A673 (cell line): ENCODE measurements at regions not wholly inside any gene's neighbourhood (a gene's known extent, or its start where the extent isn't known, plus 50 kb on each side); places are given as distances from the start of the nearest gene placed in this dataset.

Experiments
- BruUV-seq: library from RNA; stranded (reverse); fragments of 400-500 nt; replicated peaks from 2 replicates; lab custom pipeline; 2021; lab: Mats Ljungman, UMichigan
- CTCF ChIA-PET: fragments of 300-600 bp; sonication (Branson Sonifier 250); formaldehyde crosslinking; loops from one replicate; lab custom pipeline; 2022; ENCODE audit warnings: antibody characterized with exemption; lab: Charles Lee
- POLR2A ChIA-PET: fragments of 300-600 bp; sonication (Branson Sonifier 250); formaldehyde crosslinking; loops from one replicate; lab custom pipeline; 2022; ENCODE audit warnings: antibody characterized with exemption; ENCODE audit not compliant: low non-redundant PET; lab: Charles Lee
- DNase-seq: peaks from one replicate; pipeline ENCODE4 v3.0.0-alpha.2; 2015; ENCODE audit warnings: low spot score
- H3K27ac ChIP-seq: fragments of 200-600 bp; sonication (generic); 2 replicates; pipeline ENCODE4 v1.5.1; 2016; ENCODE audit warnings: mixed run types, low read depth, mild to moderate bottlenecking, mixed read lengths, antibody characterized with exemption, low read length; ENCODE audit not compliant: poor library complexity, severe bottlenecking
- H3K27me3 ChIP-seq: fragments of 200-600 bp; sonication (generic); replicated peaks from 2 replicates; pipeline ENCODE4 v1.6.1; 2017; ENCODE audit warnings: mixed run types, low read depth, mild to moderate bottlenecking, mixed read lengths, antibody characterized with exemption, low read length; ENCODE audit not compliant: insufficient read depth, poor library complexity
- H3K36me3 ChIP-seq: fragments of 200-600 bp; sonication (generic); 2 replicates; pipeline ENCODE4 v1.6.1; 2016; ENCODE audit warnings: mixed run types, mild to moderate bottlenecking, mixed read lengths, antibody characterized with exemption, low read length; ENCODE audit not compliant: insufficient read depth, poor library complexity, severe bottlenecking
- H3K4me1 ChIP-seq: fragments of 200-600 bp; sonication (generic); 2 replicates; pipeline ENCODE4 v1.6.1; 2017; ENCODE audit warnings: mixed run types, mild to moderate bottlenecking, mixed read lengths, antibody characterized with exemption, low read length; ENCODE audit not compliant: insufficient read depth, poor library complexity, severe bottlenecking
- H3K4me3 ChIP-seq: fragments of 200-600 bp; sonication (generic); 2 replicates; pipeline ENCODE4 v1.5.1; 2016; ENCODE audit warnings: low read depth, mixed run types, mild to moderate bottlenecking, mixed read lengths, low read length; ENCODE audit not compliant: poor library complexity, severe bottlenecking
- H3K9me3 ChIP-seq: fragments of 200-600 bp; sonication (generic); 2 replicates; pipeline ENCODE4 v1.6.1; 2016; ENCODE audit warnings: mixed run types, low read depth, mild to moderate bottlenecking, mixed read lengths, antibody characterized with exemption, low read length; ENCODE audit not compliant: poor library complexity, severe bottlenecking
- CTCF ChIP-seq: fragments of 300-800, 200-600 bp; sonication (generic); conservative IDR thresholded peaks from 2 replicates; pipeline ENCODE4 v1.5.1; 2017; ENCODE audit warnings: low read depth, mild to moderate bottlenecking, antibody characterized with exemption, low read length, moderate library complexity, mixed read lengths
- EZH2 ChIP-seq: fragments of 200-600 bp; sonication (generic); IDR thresholded peaks from 2 replicates; pipeline ENCODE4 v1.6.1; 2017; ENCODE audit warnings: borderline replicate concordance, low read depth, mild to moderate bottlenecking, mixed read lengths, antibody characterized with exemption, low read length; ENCODE audit not compliant: poor library complexity, severe bottlenecking
- intact Hi-C: fragments of 100-400 bp; cut with micrococcal nuclease; formaldehyde crosslinking; loops from one replicate; pipeline ENCODE4 v1.10.0; 2022; ENCODE audit not compliant: unreplicated experiment

- H3K36me3 ChIP-seq, result no peaks in the 10 kb centered on the region
- no peaks in the 10 kb centered on the region for H3K4me1 ChIP-seq
- H3K4me3 ChIP-seq, result no peak overlapping the region
- no peak for DNase-seq
- peaks cover 25% of the 10 kb centered on the region for H3K27me3 ChIP-seq
- POLR2A ChIA-PET, result no interaction called here
- no TSS peak for BruUV-seq
- CTCF ChIA-PET, result no interaction called here
- intact Hi-C loops, result no loop called here
- H3K27ac ChIP-seq, result no peak overlapping the region
- H3K9me3 ChIP-seq, result no peaks in the 10 kb centered on the region
- TF ChIP-seq CTCF (no peak), EZH2 (no peak)
Measured at GRCh38 chr7:45450571-45451204, 123.5 kb upstream of the ADCY1 start.

GRCh38 chr7:45451342-45452035 lies 122.7 kb upstream of the ADCY1 start:
- Histone ChIP-seq H3K27me3 (peaks cover 21% of the 10 kb centered on the region), H3K4me3 (no peak overlapping the region), H3K27ac (no peak overlapping the region), H3K9me3 (no peaks in the 10 kb centered on the region), H3K36me3 (no peaks in the 10 kb centered on the region), H3K4me1 (no peaks in the 10 kb centered on the region)
- ChIA-PET POLR2A (no interaction called here), CTCF (no interaction called here)
- BruUV-seq, result no TSS peak
- intact Hi-C loops, result no loop called here
- DNase-seq, result no peak
- TF ChIP-seq EZH2 (no peak), CTCF (no peak)

GRCh38 chr7:45454771-45455170 lies 119.4 kb upstream of the ADCY1 start:
- no peak overlapping the region for H3K4me3 ChIP-seq
- DNase-seq, result no peak
- TF ChIP-seq CTCF, result no peak
- no peak for TF ChIP-seq EZH2
- BruUV-seq, result no TSS peak
- intact Hi-C loops, result no loop called here
- H3K27me3 ChIP-seq, result peaks cover 15% of the 10 kb centered on the region
- H3K36me3 ChIP-seq, result no peaks in the 10 kb centered on the region
- H3K9me3 ChIP-seq, result no peaks in the 10 kb centered on the region
- H3K4me1 ChIP-seq, result no peaks in the 10 kb centered on the region
- no peak overlapping the region for H3K27ac ChIP-seq
- CTCF ChIA-PET, result no interaction called here
- POLR2A ChIA-PET, result no interaction called here
